ENCODE measurements at regions not wholly inside any gene's neighbourhood (a gene's known extent, or its start where the extent isn't known, plus 50 kb on each side); places are given as distances from the start of the nearest gene placed in this dataset.

- TF ChIP-seq, protein P1, sequence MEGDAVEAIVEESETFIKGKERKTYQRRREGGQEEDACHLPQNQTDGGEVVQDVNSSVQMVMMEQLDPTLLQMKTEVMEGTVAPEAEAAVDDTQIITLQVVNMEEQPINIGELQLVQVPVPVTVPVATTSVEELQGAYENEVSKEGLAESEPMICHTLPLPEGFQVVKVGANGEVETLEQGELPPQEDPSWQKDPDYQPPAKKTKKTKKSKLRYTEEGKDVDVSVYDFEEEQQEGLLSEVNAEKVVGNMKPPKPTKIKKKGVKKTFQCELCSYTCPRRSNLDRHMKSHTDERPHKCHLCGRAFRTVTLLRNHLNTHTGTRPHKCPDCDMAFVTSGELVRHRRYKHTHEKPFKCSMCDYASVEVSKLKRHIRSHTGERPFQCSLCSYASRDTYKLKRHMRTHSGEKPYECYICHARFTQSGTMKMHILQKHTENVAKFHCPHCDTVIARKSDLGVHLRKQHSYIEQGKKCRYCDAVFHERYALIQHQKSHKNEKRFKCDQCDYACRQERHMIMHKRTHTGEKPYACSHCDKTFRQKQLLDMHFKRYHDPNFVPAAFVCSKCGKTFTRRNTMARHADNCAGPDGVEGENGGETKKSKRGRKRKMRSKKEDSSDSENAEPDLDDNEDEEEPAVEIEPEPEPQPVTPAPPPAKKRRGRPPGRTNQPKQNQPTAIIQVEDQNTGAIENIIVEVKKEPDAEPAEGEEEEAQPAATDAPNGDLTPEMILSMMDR (IDR thresholded peaks at IDR 0.05), result no peak
- no peak for TF ChIP-seq POLR2A (IDR thresholded peaks at IDR 0.05)
These were observed 263.4 kb downstream of the INHBA start for GRCh38 chr7:41439515-41439879.
